ENCODE measurements at regions not wholly inside any gene's neighbourhood (a gene's known extent, or its start where the extent isn't known, plus 50 kb on each side); places are given as distances from the start of the nearest gene placed in this dataset.
"Not testable (repeated sequence)": the region's sequence is repeated elsewhere in the genome, so short reads cannot be mapped to it uniquely, and the experiment has no call there.

GRCh38 chr13:110811008-110811720 is 97.7 kb downstream of the ING1 start:
- no peak for DNase-seq

- DNase-seq = no peak
Measured at GRCh38 chr13:110811771-110812120, 98.2 kb downstream of the ING1 start.

- no peak for DNase-seq
Measured at GRCh38 chr13:110812121-110812868, 98.8 kb downstream of the ING1 start.

GRCh38 chr13:110812869-110813645 is 99.6 kb downstream of the ING1 start:
- DNase-seq = no peak

GRCh38 chr13:110813646-110814624 is 100.4 kb downstream of the ING1 start:
- no peak for DNase-seq

- no peak for DNase-seq
Measured at GRCh38 chr13:110815471-110816204, 99.2 kb downstream of the ANKRD10 start.

- DNase-seq = no peak
Measured at GRCh38 chr13:110816500-110816899, 98.4 kb downstream of the ANKRD10 start.

GRCh38 chr13:110817143-110817542 is 97.7 kb downstream of the ANKRD10 start:
- DNase-seq = no peak

- DNase-seq = no peak
Measured at GRCh38 chr13:110818747-110819146, 96.1 kb downstream of the ANKRD10 start.

GRCh38 chr13:110819203-110820014 is 95.5 kb downstream of the ANKRD10 start:
- DNase-seq = peak; percentile 30

GRCh38 chr13:110820322-110820721 is 94.5 kb downstream of the ANKRD10 start:
- DNase-seq = no peak

GRCh38 chr13:110821837-110822668 is 92.8 kb downstream of the ANKRD10 start:
- not testable (repeated sequence) for DNase-seq

GRCh38 chr13:110822669-110822945 is 92.3 kb downstream of the ANKRD10 start:
- DNase-seq = no peak

GRCh38 chr13:110824702-110825300 is 90.1 kb downstream of the ANKRD10 start:
- DNase-seq = no peak

- DNase-seq = no peak
Measured at GRCh38 chr13:110825516-110825915, 89.4 kb downstream of the ANKRD10 start.

- DNase-seq = no peak
Measured at GRCh38 chr13:110826101-110826500, 88.8 kb downstream of the ANKRD10 start.

- no peak for DNase-seq
Measured at GRCh38 chr13:110826861-110827672, 87.8 kb downstream of the ANKRD10 start.

Data from activated gamma-delta T cell (primary cell).